ENCODE measurements at regions not wholly inside any gene's neighbourhood (a gene's known extent, or its start where the extent isn't known, plus 50 kb on each side); places are given as distances from the start of the nearest gene placed in this dataset.
"Not testable (repeated sequence)": the region's sequence is repeated elsewhere in the genome, so short reads cannot be mapped to it uniquely, and the experiment has no call there.

- no peaks in the 10 kb centered on the region for H3K9me3 ChIP-seq (ENCODE audit: control insufficient read depth, low read length)
- H3K4me3 ChIP-seq (ENCODE audit: extremely low read depth, insufficient read depth, low read length, poor library complexity, severe bottlenecking), result no peak overlapping the region
- no peaks in the 10 kb centered on the region for H3K36me3 ChIP-seq (ENCODE audit: control insufficient read depth, insufficient read depth, low read length)
- no peak overlapping the region for H3K27ac ChIP-seq (ENCODE audit: low read depth, low read length, severe bottlenecking)
- no peaks in the 10 kb centered on the region for H3K4me1 ChIP-seq (ENCODE audit: control insufficient read depth, insufficient read depth, low read length, poor library complexity, severe bottlenecking)
These were observed 726.5 kb downstream of the SLC4A3 start for GRCh38 chr2:220353897-220354296.

- Histone ChIP-seq H3K36me3 (ENCODE audit: control insufficient read depth, insufficient read depth, low read length) (no peaks in the 10 kb centered on the region), H3K27ac (ENCODE audit: low read depth, low read length, severe bottlenecking) (no peak overlapping the region), H3K4me3 (ENCODE audit: extremely low read depth, insufficient read depth, low read length, poor library complexity, severe bottlenecking) (no peak overlapping the region), H3K9me3 (ENCODE audit: control insufficient read depth, low read length) (no peaks in the 10 kb centered on the region), H3K4me1 (ENCODE audit: control insufficient read depth, insufficient read depth, low read length, poor library complexity, severe bottlenecking) (no peaks in the 10 kb centered on the region)
- WGBS, 2 experiments (ENCODE audit: insufficient coverage in 2 of 2), result no CpG with 5 or more reads among the region's 1 CpG
These were observed 728.6 kb downstream of the SLC4A3 start for GRCh38 chr2:220356076-220356475.

GRCh38 chr2:220365023-220365422 lies 737.6 kb downstream of the SLC4A3 start:
- 80% methylated on average over 1 of the region's 2 CpGs; no CpG with 5 or more reads in 1 of the 2 experiments for WGBS, 2 experiments (ENCODE audit: insufficient coverage in 2 of 2)
- Histone ChIP-seq H3K36me3 (ENCODE audit: control insufficient read depth, insufficient read depth, low read length) (no peaks in the 10 kb centered on the region), H3K4me3 (ENCODE audit: extremely low read depth, insufficient read depth, low read length, poor library complexity, severe bottlenecking) (no peak overlapping the region), H3K4me1 (ENCODE audit: control insufficient read depth, insufficient read depth, low read length, poor library complexity, severe bottlenecking) (no peaks in the 10 kb centered on the region), H3K27ac (ENCODE audit: low read depth, low read length, severe bottlenecking) (no peak overlapping the region), H3K9me3 (ENCODE audit: control insufficient read depth, low read length) (no peaks in the 10 kb centered on the region)

GRCh38 chr2:220366765-220367164 lies 739.3 kb downstream of the SLC4A3 start:
- H3K4me3 ChIP-seq (ENCODE audit: extremely low read depth, insufficient read depth, low read length, poor library complexity, severe bottlenecking), result no peak overlapping the region
- no peak overlapping the region for H3K27ac ChIP-seq (ENCODE audit: low read depth, low read length, severe bottlenecking)
- H3K36me3 ChIP-seq (ENCODE audit: control insufficient read depth, insufficient read depth, low read length), result no peaks in the 10 kb centered on the region
- no peaks in the 10 kb centered on the region for H3K9me3 ChIP-seq (ENCODE audit: control insufficient read depth, low read length)
- no peaks in the 10 kb centered on the region for H3K4me1 ChIP-seq (ENCODE audit: control insufficient read depth, insufficient read depth, low read length, poor library complexity, severe bottlenecking)
- no CpG with 5 or more reads among the region's 1 CpG for WGBS, 2 experiments (ENCODE audit: insufficient coverage in 2 of 2)

GRCh38 chr2:220370764-220371163 lies 743.3 kb downstream of the SLC4A3 start:
- Histone ChIP-seq H3K27ac (ENCODE audit: low read depth, low read length, severe bottlenecking) (no peak overlapping the region), H3K4me3 (ENCODE audit: extremely low read depth, insufficient read depth, low read length, poor library complexity, severe bottlenecking) (no peak overlapping the region), H3K4me1 (ENCODE audit: control insufficient read depth, insufficient read depth, low read length, poor library complexity, severe bottlenecking) (no peaks in the 10 kb centered on the region), H3K36me3 (ENCODE audit: control insufficient read depth, insufficient read depth, low read length) (no peaks in the 10 kb centered on the region), H3K9me3 (ENCODE audit: control insufficient read depth, low read length) (no peaks in the 10 kb centered on the region)

DNA sequence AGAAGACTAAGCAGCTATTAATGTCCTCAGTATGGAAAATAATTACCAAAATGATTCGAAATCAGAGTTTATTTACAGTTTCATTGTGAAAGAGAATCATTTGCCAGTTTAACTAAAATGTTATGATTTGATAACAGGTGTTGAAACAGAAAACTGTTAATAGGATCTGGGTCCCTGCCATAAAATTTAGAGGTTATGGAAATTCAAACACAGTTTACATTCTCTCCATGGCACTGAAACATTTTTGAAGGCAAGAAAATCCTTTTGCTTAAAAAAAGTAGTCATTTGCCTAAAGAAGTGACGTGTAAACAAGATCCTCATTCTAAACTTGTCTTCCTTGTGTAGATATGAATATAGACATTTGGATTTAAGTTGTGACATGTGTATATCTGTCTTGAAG lies 743.8 kb downstream of the SLC4A3 start:
- H3K27ac ChIP-seq (ENCODE audit: low read depth, low read length, severe bottlenecking), result no peak overlapping the region
- no peaks in the 10 kb centered on the region for H3K9me3 ChIP-seq (ENCODE audit: control insufficient read depth, low read length)
- no peak overlapping the region for H3K4me3 ChIP-seq (ENCODE audit: extremely low read depth, insufficient read depth, low read length, poor library complexity, severe bottlenecking)
- H3K36me3 ChIP-seq (ENCODE audit: control insufficient read depth, insufficient read depth, low read length), result no peaks in the 10 kb centered on the region
- H3K4me1 ChIP-seq (ENCODE audit: control insufficient read depth, insufficient read depth, low read length, poor library complexity, severe bottlenecking), result no peaks in the 10 kb centered on the region
- no CpG with 5 or more reads among the region's 2 CpGs for WGBS, 2 experiments (ENCODE audit: insufficient coverage in 2 of 2)

DNA sequence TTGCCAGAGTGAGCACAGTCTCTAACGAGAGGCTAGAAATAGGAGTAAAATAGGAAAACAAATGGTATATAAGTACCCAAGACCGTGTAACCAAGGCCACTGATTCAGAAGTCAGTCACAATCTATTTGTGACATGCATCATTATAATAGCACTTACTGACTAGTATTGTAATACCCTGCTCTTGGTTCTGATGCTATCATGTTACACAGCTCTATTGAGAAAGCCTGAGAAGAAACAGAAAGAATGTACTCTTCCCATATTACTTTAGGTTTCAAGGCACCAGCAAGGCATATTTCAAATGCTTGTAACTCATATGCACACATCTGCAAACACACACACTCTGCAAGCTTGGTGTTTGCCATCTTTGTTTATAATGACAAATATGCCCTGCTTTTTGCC lies 746.4 kb downstream of the SLC4A3 start:
- no peak overlapping the region for H3K4me3 ChIP-seq (ENCODE audit: extremely low read depth, insufficient read depth, low read length, poor library complexity, severe bottlenecking)
- no peak overlapping the region for H3K27ac ChIP-seq (ENCODE audit: low read depth, low read length, severe bottlenecking)
- H3K4me1 ChIP-seq (ENCODE audit: control insufficient read depth, insufficient read depth, low read length, poor library complexity, severe bottlenecking), result no peaks in the 10 kb centered on the region
- no peaks in the 10 kb centered on the region for H3K9me3 ChIP-seq (ENCODE audit: control insufficient read depth, low read length)
- H3K36me3 ChIP-seq (ENCODE audit: control insufficient read depth, insufficient read depth, low read length), result no peaks in the 10 kb centered on the region
- WGBS, 2 experiments (ENCODE audit: insufficient coverage in 2 of 2), result no CpG with 5 or more reads among the region's 2 CpGs

DNA sequence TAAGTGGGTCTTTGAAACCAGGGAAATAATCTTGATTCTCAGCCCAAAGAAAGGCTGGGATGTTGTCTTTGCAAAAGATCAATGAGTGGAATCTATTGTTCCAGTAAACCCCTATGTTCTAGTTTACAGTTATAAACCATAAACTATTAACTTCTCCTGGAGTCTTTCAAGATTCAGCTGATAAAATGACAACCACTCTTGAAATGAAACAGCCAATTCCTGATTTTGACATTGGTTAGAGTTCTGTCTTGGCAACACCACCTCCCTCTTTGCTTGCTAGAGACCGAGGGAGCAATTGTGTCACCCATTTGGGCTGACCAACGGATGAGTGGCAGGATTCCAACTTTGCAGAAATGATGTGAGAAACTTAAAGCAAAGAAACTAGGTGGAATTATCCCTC lies 746.9 kb downstream of the SLC4A3 start:
- WGBS, 2 experiments (ENCODE audit: insufficient coverage in 2 of 2), result 80% methylated on average over 1 of the region's 2 CpGs; no CpG with 5 or more reads in 1 of the 2 experiments
- Histone ChIP-seq H3K36me3 (ENCODE audit: control insufficient read depth, insufficient read depth, low read length) (no peaks in the 10 kb centered on the region), H3K4me1 (ENCODE audit: control insufficient read depth, insufficient read depth, low read length, poor library complexity, severe bottlenecking) (no peaks in the 10 kb centered on the region), H3K27ac (ENCODE audit: low read depth, low read length, severe bottlenecking) (no peak overlapping the region), H3K9me3 (ENCODE audit: control insufficient read depth, low read length) (no peaks in the 10 kb centered on the region), H3K4me3 (ENCODE audit: extremely low read depth, insufficient read depth, low read length, poor library complexity, severe bottlenecking) (no peak overlapping the region)

DNA sequence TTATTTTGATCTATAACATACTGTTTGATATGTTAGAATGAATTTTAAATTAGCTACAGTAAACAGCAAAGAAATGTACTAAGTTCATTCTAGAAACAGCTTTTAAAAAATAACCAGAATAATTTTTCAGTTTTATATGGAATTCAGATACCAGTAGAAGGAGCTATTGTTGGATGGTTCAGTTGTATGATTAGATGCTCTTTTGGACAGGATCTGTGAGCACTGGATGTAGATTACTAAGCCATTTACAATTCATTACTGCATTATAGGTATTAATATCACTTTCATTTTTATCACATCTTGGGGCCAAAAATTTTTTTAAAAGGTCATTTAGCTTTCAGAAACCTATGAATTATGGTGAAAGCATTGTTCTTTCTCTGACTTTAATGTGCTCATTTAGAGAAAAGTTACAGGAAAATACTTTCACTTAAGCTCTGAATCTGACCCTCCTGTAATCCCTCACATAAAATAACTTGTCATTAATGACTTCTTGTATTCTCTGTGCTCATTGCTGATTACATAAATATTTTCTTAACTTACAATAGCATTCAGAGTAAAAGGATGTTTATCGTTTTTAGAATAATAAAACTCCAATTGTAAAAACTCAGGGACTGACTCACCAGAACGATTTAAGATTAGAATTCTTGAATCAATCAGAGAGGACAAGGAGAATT lies 750.2 kb downstream of the SLC4A3 start:
- WGBS, 2 experiments (ENCODE audit: insufficient coverage in 2 of 2), result no CpG with 5 or more reads among the region's 2 CpGs
- H3K36me3 ChIP-seq (ENCODE audit: control insufficient read depth, insufficient read depth, low read length), result no peaks in the 10 kb centered on the region
- H3K9me3 ChIP-seq (ENCODE audit: control insufficient read depth, low read length), result no peaks in the 10 kb centered on the region
- no peak overlapping the region for H3K27ac ChIP-seq (ENCODE audit: low read depth, low read length, severe bottlenecking)
- no peaks in the 10 kb centered on the region for H3K4me1 ChIP-seq (ENCODE audit: control insufficient read depth, insufficient read depth, low read length, poor library complexity, severe bottlenecking)
- H3K4me3 ChIP-seq (ENCODE audit: extremely low read depth, insufficient read depth, low read length, poor library complexity, severe bottlenecking), result no peak overlapping the region

- H3K36me3 ChIP-seq (ENCODE audit: control insufficient read depth, insufficient read depth, low read length); H3K27ac ChIP-seq (ENCODE audit: low read depth, low read length, severe bottlenecking); H3K4me1 ChIP-seq (ENCODE audit: control insufficient read depth, insufficient read depth, low read length, poor library complexity, severe bottlenecking); H3K9me3 ChIP-seq (ENCODE audit: control insufficient read depth, low read length); H3K4me3 ChIP-seq (ENCODE audit: extremely low read depth, insufficient read depth, low read length, poor library complexity, severe bottlenecking): not testable (repeated sequence)
- WGBS, 2 experiments (ENCODE audit: insufficient coverage in 2 of 2), result 57 to 81% methylated on average over 4 to 6 of the region's 8 CpGs
These were observed 760.3 kb downstream of the SLC4A3 start for GRCh38 chr2:220387758-220388157.

GRCh38 chr2:220393711-220394110 lies 766.3 kb downstream of the SLC4A3 start:
- Histone ChIP-seq H3K36me3 (ENCODE audit: control insufficient read depth, insufficient read depth, low read length) (no peaks in the 10 kb centered on the region), H3K4me1 (ENCODE audit: control insufficient read depth, insufficient read depth, low read length, poor library complexity, severe bottlenecking) (no peaks in the 10 kb centered on the region), H3K9me3 (ENCODE audit: control insufficient read depth, low read length) (no peaks in the 10 kb centered on the region), H3K27ac (ENCODE audit: low read depth, low read length, severe bottlenecking) (no peak overlapping the region), H3K4me3 (ENCODE audit: extremely low read depth, insufficient read depth, low read length, poor library complexity, severe bottlenecking) (no peak overlapping the region)
- WGBS, 2 experiments (ENCODE audit: insufficient coverage in 2 of 2), result 83% methylated on average over 1 of the region's 2 CpGs; no CpG with 5 or more reads in 1 of the 2 experiments

All from mesodermal cell (in vitro differentiated cells).